ENCODE measurements at regions not wholly inside any gene's neighbourhood (a gene's known extent, or its start where the extent isn't known, plus 50 kb on each side); places are given as distances from the start of the nearest gene placed in this dataset.

- DNase-seq (ENCODE audit: low spot score): no peak
Measured at GRCh38 chrX:21056622-21057021, 317.6 kb upstream of the CNKSR2 start.

- DNase-seq (ENCODE audit: low spot score): peak; percentile 24
Measured at GRCh38 chrX:21047034-21047455, 327.2 kb upstream of the CNKSR2 start.

GRCh38 chrX:21014326-21014725 is 359.9 kb upstream of the CNKSR2 start:
- no peak for DNase-seq (ENCODE audit: low spot score)

- no peak for DNase-seq (ENCODE audit: low spot score)
Measured at GRCh38 chrX:21004835-21005234, 369.4 kb upstream of the CNKSR2 start.

- DNase-seq (ENCODE audit: low spot score): no peak
Measured at GRCh38 chrX:20995829-20996228, 378.4 kb upstream of the CNKSR2 start.

GRCh38 chrX:20989361-20989760 is 384.9 kb upstream of the CNKSR2 start:
- no peak for DNase-seq (ENCODE audit: low spot score)

- no peak for DNase-seq (ENCODE audit: low spot score)
Measured at GRCh38 chrX:20988804-20989203, 385.4 kb upstream of the CNKSR2 start.

GRCh38 chrX:20988118-20988517 is 386.1 kb upstream of the CNKSR2 start:
- DNase-seq (ENCODE audit: low spot score): no peak

GRCh38 chrX:20980426-20980825 is 393.8 kb upstream of the CNKSR2 start:
- DNase-seq (ENCODE audit: low spot score): no peak

GRCh38 chrX:20974326-20974725 is 399.9 kb upstream of the CNKSR2 start:
- DNase-seq (ENCODE audit: low spot score): no peak

GRCh38 chrX:20973038-20973437 is 401.2 kb upstream of the CNKSR2 start:
- peak; percentile 53 for DNase-seq (ENCODE audit: low spot score)

GRCh38 chrX:20971250-20971649 is 403.0 kb upstream of the CNKSR2 start:
- no peak for DNase-seq (ENCODE audit: low spot score)

GRCh38 chrX:20969565-20969964 is 404.7 kb upstream of the CNKSR2 start:
- DNase-seq (ENCODE audit: low spot score): no peak

GRCh38 chrX:20968996-20969395 is 405.2 kb upstream of the CNKSR2 start:
- DNase-seq (ENCODE audit: low spot score): no peak

- no peak for DNase-seq (ENCODE audit: low spot score)
Measured at GRCh38 chrX:20967725-20968124, 406.5 kb upstream of the CNKSR2 start.

- DNase-seq (ENCODE audit: low spot score): no peak
Measured at GRCh38 chrX:20965270-20966044, 408.8 kb upstream of the CNKSR2 start.

GRCh38 chrX:20954014-20954413 is 420.2 kb upstream of the CNKSR2 start:
- no peak for DNase-seq (ENCODE audit: low spot score)

GRCh38 chrX:20952180-20952579 is 422.0 kb upstream of the CNKSR2 start:
- DNase-seq (ENCODE audit: low spot score): no peak

GRCh38 chrX:20951016-20951810 is 423.0 kb upstream of the CNKSR2 start:
- no peak for DNase-seq (ENCODE audit: low spot score)

- DNase-seq (ENCODE audit: low spot score): no peak
Measured at GRCh38 chrX:20947411-20947912, 426.8 kb upstream of the CNKSR2 start.

GRCh38 chrX:20913760-20914159 is 460.5 kb upstream of the CNKSR2 start:
- DNase-seq (ENCODE audit: low spot score): peak; percentile 35

GRCh38 chrX:20906571-20906970 is 467.6 kb upstream of the CNKSR2 start:
- no peak for DNase-seq (ENCODE audit: low spot score)

GRCh38 chrX:20884565-20884964 is 489.7 kb upstream of the CNKSR2 start:
- DNase-seq (ENCODE audit: low spot score): no peak

All from iPS-NIHi11 (cell line).